ENCODE measurements at regions not wholly inside any gene's neighbourhood (a gene's known extent, or its start where the extent isn't known, plus 50 kb on each side); places are given as distances from the start of the nearest gene placed in this dataset.
A peak's percentile ranks its signal among the peaks of the same experiment; 100 is the strongest.

DNA sequence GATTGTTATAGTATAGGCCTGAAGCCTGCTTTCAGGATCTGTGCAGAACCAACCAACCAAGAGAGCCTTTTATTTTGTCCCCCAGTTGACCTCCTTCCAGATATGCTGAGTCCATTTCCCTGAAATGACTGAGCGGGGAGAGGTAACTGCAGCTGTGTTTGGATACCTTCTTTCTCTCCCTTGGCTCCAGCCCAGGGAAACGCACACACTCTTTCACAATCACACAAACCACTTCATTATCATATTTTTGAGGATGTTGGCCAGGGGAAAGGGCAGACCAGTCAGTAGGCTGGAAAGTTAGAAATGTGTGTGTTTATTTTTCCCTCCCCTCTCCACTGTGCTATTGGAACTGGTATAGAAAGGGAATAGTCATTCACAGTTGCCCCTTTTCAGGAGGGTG, 417.7 kb upstream of the TBL1XR1 start:
- H3K27me3 ChIP-seq: no peaks in the 10 kb centered on the region
- in situ Hi-C loops (cut with MboI; ENCODE audit: low sequenced_read_pairs in 4 of 4): no loop called here
- ATAC-seq: peak; percentile 43 to 55
- H3K4me1 ChIP-seq: peaks cover 9 to 36% of the 10 kb centered on the region in 2 donors
- no peak overlapping the region for H3K27ac ChIP-seq
- H3K36me3 ChIP-seq: no peaks in the 10 kb centered on the region
- peak; percentile 38 to 52 for DNase-seq
- no peaks in the 10 kb centered on the region for H3K9me3 ChIP-seq
- TF ChIP-seq CTCF (IDR thresholded peaks at IDR 0.05 in 4 of 5, conservative IDR thresholded peaks at IDR 0.05 in 1 of 5) (no peak), POLR2A (IDR thresholded peaks at IDR 0.05) (no peak)
- H3K4me3 ChIP-seq: no peak overlapping the region
- intact Hi-C loops (cut with DNase I; ENCODE audit: low total_unique reads): no loop called here

DNA sequence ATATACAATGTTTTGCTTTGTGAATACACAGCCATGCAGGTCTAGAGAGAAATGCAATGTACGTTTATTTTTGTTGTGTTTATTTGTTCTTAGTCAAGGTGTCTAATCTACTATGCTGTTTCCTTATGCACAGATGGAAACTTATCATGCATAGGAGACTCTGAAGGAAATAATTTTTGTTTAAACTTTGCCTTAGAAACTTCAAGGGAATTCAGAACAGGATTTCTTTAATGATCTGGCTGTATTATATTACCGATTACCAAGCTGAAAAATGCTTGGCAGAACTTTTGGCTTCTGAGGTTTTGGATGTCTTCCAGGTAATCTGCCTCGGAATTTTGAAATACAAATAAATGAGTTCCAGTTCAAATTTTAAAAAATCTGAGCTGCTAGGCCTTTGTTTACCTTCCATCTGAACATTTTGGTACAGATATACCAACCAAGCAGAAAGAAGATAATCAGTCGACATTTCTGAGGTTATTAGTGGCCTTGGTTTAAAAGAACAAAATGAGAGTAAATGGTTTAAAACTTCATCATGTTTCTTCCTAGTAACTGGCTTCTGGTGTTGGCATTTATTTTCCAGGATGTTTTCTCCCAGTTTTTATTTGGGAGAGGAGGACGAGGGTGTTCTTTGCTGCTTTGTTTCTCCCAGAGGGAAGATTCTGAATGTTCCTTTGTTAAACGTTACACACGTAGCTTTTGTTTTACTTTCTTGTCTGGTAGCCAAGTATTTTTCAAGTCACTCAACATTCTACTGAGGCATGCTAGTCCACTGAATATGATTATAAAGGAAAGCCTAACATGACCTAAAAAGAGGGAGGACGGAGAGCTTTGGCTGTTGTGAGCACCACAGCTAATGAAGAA, 421.8 kb upstream of the TBL1XR1 start:
- Histone ChIP-seq H3K27ac (peak overlapping the region; percentile 5 to 62 (median 39)), H3K9me3 (no peaks in the 10 kb centered on the region), H3K27me3 (no peaks in the 10 kb centered on the region), H3K36me3 (no peaks in the 10 kb centered on the region), H3K4me3 (no peak overlapping the region), H3K4me1 (peaks cover 5 to 38% of the 10 kb centered on the region in 2 donors)
- in situ Hi-C loops (cut with MboI; ENCODE audit: low sequenced_read_pairs in 4 of 4): no loop called here
- ATAC-seq (peak in 1 of 2 donors; percentile 20), DNase-seq (no peak)
- TF ChIP-seq POLR2A (IDR thresholded peaks at IDR 0.05) (no peak), CTCF (IDR thresholded peaks at IDR 0.05 in 4 of 5, conservative IDR thresholded peaks at IDR 0.05 in 1 of 5) (no peak)
- intact Hi-C loops (cut with DNase I; ENCODE audit: low total_unique reads): no loop called here

DNA sequence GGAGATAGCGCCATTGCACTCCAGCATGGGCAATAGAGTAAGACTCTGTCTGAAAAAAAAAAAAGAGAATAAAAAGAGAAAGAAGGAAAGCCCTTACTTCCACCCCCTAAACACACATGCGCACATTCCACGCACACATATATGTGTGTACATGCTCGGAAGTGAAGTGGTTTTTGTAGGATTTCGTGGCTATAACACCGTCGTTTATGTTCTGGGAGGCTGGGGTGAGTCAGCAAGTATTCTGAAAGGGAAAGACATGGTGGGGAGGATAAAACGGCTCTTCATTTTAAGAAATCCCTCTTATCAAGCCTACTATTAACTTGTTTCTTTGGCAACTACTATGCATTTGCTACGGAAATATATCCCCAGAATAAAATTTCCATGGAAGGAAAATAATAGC, 422.8 kb upstream of the TBL1XR1 start:
- peak overlapping the region in 2 of 4 donors; percentile 5 to 62 for H3K27ac ChIP-seq
- H3K27me3 ChIP-seq: no peaks in the 10 kb centered on the region
- H3K4me3 ChIP-seq: no peak overlapping the region
- in situ Hi-C loops (cut with MboI; ENCODE audit: low sequenced_read_pairs in 4 of 4): no loop called here
- intact Hi-C loops (cut with DNase I; ENCODE audit: low total_unique reads): no loop called here
- TF ChIP-seq POLR2A (IDR thresholded peaks at IDR 0.05): no peak
- peaks cover 5 to 32% of the 10 kb centered on the region in 2 donors for H3K4me1 ChIP-seq
- ATAC-seq: no peak
- H3K36me3 ChIP-seq: no peaks in the 10 kb centered on the region
- H3K9me3 ChIP-seq: no peaks in the 10 kb centered on the region
- no peak for DNase-seq

DNA sequence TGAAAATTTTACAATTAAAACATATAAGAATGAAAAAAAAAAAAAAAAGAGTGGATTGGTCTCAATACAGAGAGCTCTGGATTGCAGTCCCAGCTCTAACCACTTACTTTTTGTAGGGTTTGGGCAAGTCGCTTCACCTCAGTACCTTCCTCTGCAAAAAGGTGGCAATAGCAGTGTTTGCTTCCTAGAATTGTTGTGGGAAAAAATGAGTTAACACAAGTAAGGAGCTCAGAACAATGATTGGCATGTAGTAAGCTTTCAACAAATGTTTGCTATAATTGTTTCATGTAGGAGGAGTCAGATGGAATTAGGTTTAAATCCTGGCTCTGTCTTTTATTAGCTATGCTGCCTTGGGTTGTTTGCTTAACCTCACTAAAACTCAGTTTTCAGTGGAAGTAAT, 425.2 kb upstream of the TBL1XR1 start:
- no peak for ATAC-seq

More for the DNA sequence above, 425.2 kb upstream of the TBL1XR1 start:
- no peak overlapping the region for H3K4me3 ChIP-seq
- H3K9me3 ChIP-seq: no peaks in the 10 kb centered on the region
- H3K27ac ChIP-seq: no peak overlapping the region
- in situ Hi-C loops (cut with MboI; ENCODE audit: low sequenced_read_pairs in 4 of 4): no loop called here
- intact Hi-C loops (cut with DNase I; ENCODE audit: low total_unique reads): no loop called here
- peaks cover 5 to 24% of the 10 kb centered on the region in 2 donors for H3K4me1 ChIP-seq
- no peaks in the 10 kb centered on the region for H3K36me3 ChIP-seq
- no peak for DNase-seq
- no peak for TF ChIP-seq POLR2A (IDR thresholded peaks at IDR 0.05)
- no peak for TF ChIP-seq CTCF (IDR thresholded peaks at IDR 0.05 in 4 of 5, conservative IDR thresholded peaks at IDR 0.05 in 1 of 5)
- H3K27me3 ChIP-seq: no peaks in the 10 kb centered on the region
